NCI-H446 (cell line): ENCODE measurements at regions not wholly inside any gene's neighbourhood (a gene's known extent, or its start where the extent isn't known, plus 50 kb on each side); places are given as distances from the start of the nearest gene placed in this dataset.
"Not testable (repeated sequence)": the region's sequence is repeated elsewhere in the genome, so short reads cannot be mapped to it uniquely, and the experiment has no call there.

Experiments
- DNase-seq, 2 experiments: peaks; one replicate each; lab custom pipeline; 2025; lab: John Stamatoyannopoulos, UW

GRCh38 chr3:173217127-173217526 is 76.1 kb upstream of the SPATA16 start:
- DNase-seq, result peak; percentile 68 to 91

GRCh38 chr3:173216063-173216462 is 75.0 kb upstream of the SPATA16 start:
- no peak for DNase-seq

GRCh38 chr3:173214576-173214975 is 73.5 kb upstream of the SPATA16 start:
- no peak for DNase-seq

- DNase-seq, result no peak
Measured at GRCh38 chr3:173199568-173199967, 58.5 kb upstream of the SPATA16 start.

GRCh38 chr3:173194868-173195267 is 53.8 kb upstream of the SPATA16 start:
- DNase-seq, result not testable (repeated sequence)

- DNase-seq, result no peak
Measured at GRCh38 chr3:173191611-173192010, 50.6 kb upstream of the SPATA16 start.
